GM23338 (cell line): ENCODE measurements at regions not wholly inside any gene's neighbourhood (a gene's known extent, or its start where the extent isn't known, plus 50 kb on each side); places are given as distances from the start of the nearest gene placed in this dataset.

Source experiments
- ATAC-seq: fragments of 200-7000 bp; cut with Tn5 transposase; 3 replicates; pipeline ENCODE4 v1.9.1; 2020
- DNase-seq: peaks from one replicate; pipeline ENCODE4 v3.0.0-alpha.2; 2015; ENCODE audit warnings: low spot score
- H2AFZ ChIP-seq: fragments of 200-600 bp; sonication (generic); 2 replicates; pipeline ENCODE4 v1.8.0; 2016; ENCODE audit warnings: antibody characterized with exemption, mild to moderate bottlenecking, moderate library complexity
- H3F3A ChIP-seq: fragments of 200-600 bp; sonication (generic); replicated peaks from 2 replicates; pipeline ENCODE4 v1.8.0; 2017; ENCODE audit warnings: antibody characterized with exemption, mixed run types, low read depth
- H3K27ac ChIP-seq: fragments of 200-600 bp; sonication (generic); 2 replicates; pipeline ENCODE4 v1.6.1; 2016; ENCODE audit warnings: low read depth
- H3K27me3 ChIP-seq: fragments of 200-600 bp; sonication (generic); 2 replicates; pipeline ENCODE4 v1.8.0; 2016; ENCODE audit warnings: mild to moderate bottlenecking, mixed run types, moderate library complexity; ENCODE audit not compliant: insufficient read depth
- H3K36me3 ChIP-seq: fragments of 200-600 bp; sonication (generic); 2 replicates; pipeline ENCODE4 v1.8.0; 2016; ENCODE audit warnings: mild to moderate bottlenecking; ENCODE audit not compliant: insufficient read depth
- H3K4me1 ChIP-seq: fragments of 200-600 bp; sonication (generic); 2 replicates; pipeline ENCODE4 v1.8.0; 2016; ENCODE audit warnings: mild to moderate bottlenecking, moderate library complexity; ENCODE audit not compliant: insufficient read depth
- H3K4me2 ChIP-seq: fragments of 200-600 bp; sonication (generic); 2 replicates; pipeline ENCODE4 v1.7.1; 2017; ENCODE audit warnings: mixed run types
- H3K4me3 ChIP-seq: fragments of 200-600 bp; sonication (generic); 2 replicates; pipeline ENCODE4 v1.6.1; 2016; ENCODE audit warnings: mixed run types
- H3K79me2 ChIP-seq: fragments of 200-600 bp; sonication (generic); replicated peaks from 2 replicates; pipeline ENCODE4 v1.8.0; 2017; ENCODE audit warnings: mild to moderate bottlenecking; ENCODE audit not compliant: insufficient read depth
- H3K9me2 ChIP-seq: fragments of 200-600 bp; sonication (generic); 2 replicates; pipeline ENCODE4 v1.8.0; 2017; ENCODE audit not compliant: insufficient read depth
- H4K20me1 ChIP-seq: fragments of 200-600 bp; sonication (generic); replicated peaks from 2 replicates; pipeline ENCODE4 v1.8.0; 2017; ENCODE audit warnings: mild to moderate bottlenecking; ENCODE audit not compliant: insufficient read depth
- H3K27ac Mint-ChIP-seq: 2 replicates; pipeline ENCODE4 v1.8.0; 2020; ENCODE audit warnings: inconsistent platforms, mild to moderate bottlenecking, moderate library complexity, mixed read lengths
- H3K27me3 Mint-ChIP-seq: 3 replicates; pipeline ENCODE4 v1.8.0; 2022; ENCODE audit warnings: low read depth, mild to moderate bottlenecking, moderate library complexity, mixed read lengths, inconsistent platforms; ENCODE audit not compliant: insufficient read depth, poor library complexity
- H3K36me3 Mint-ChIP-seq: 3 replicates; pipeline ENCODE4 v1.8.0; 2021; ENCODE audit warnings: low read depth, mild to moderate bottlenecking, inconsistent platforms, moderate library complexity, mixed read lengths
- H3K4me1 Mint-ChIP-seq: 3 replicates; pipeline ENCODE4 v1.8.0; 2020; ENCODE audit warnings: mild to moderate bottlenecking, inconsistent platforms, mixed read lengths
- H3K4me3 Mint-ChIP-seq: 3 replicates; pipeline ENCODE4 v1.8.0; 2021; ENCODE audit warnings: moderate library complexity, mild to moderate bottlenecking, inconsistent platforms, mixed read lengths
- H3K9me3 Mint-ChIP-seq: 3 replicates; pipeline ENCODE4 v1.8.0; 2020; ENCODE audit warnings: moderate library complexity, mild to moderate bottlenecking, inconsistent platforms, mixed read lengths
- CTCF ChIP-seq, 2 experiments: fragments of 200-600 bp in 1 of 2; sonication (generic) in 1 of 2; conservative IDR thresholded peaks; 2 replicates each; pipeline versions ENCODE4 v1.5.1 to v1.6.1; 2016 to 2017; ENCODE audit warnings: antibody characterized with exemption in 2 of 2, low read depth in 2 of 2, mild to moderate bottlenecking in 2 of 2, moderate library complexity in 1 of 2
- EZH2 ChIP-seq: fragments of 200-600 bp; sonication (generic); IDR thresholded peaks from one replicate; pipeline ENCODE4 v1.8.0; 2017; ENCODE audit warnings: antibody characterized with exemption, mild to moderate bottlenecking, low read depth; ENCODE audit not compliant: unreplicated experiment
- EZH2phosphoT487 ChIP-seq: fragments of 200-600 bp; sonication (generic); IDR thresholded peaks from one replicate; pipeline ENCODE4 v1.8.1; 2018; ENCODE audit warnings: antibody characterized with exemption; ENCODE audit not compliant: unreplicated experiment
- JUNB ChIP-seq: IDR thresholded peaks from one replicate; pipeline ENCODE4 v1.6.1; 2016; ENCODE audit warnings: antibody characterized with exemption; ENCODE audit not compliant: unreplicated experiment
- NANOG ChIP-seq: IDR thresholded peaks from 2 replicates; pipeline ENCODE4 v1.6.1; 2016; ENCODE audit warnings: antibody characterized with exemption, borderline replicate concordance
- POLR2AphosphoS5 ChIP-seq: IDR thresholded peaks from 2 replicates; pipeline ENCODE4 v1.6.1; 2016; ENCODE audit warnings: antibody characterized with exemption, low read depth
- REST ChIP-seq: IDR thresholded peaks from one replicate; pipeline ENCODE4 v1.6.1; 2018; ENCODE audit warnings: antibody characterized with exemption; ENCODE audit not compliant: unreplicated experiment
- ZNF114 ChIP-seq: fragments of 250-450 bp; sonication (Bioruptor Pico); IDR thresholded peaks from 2 replicates; pipeline ENCODE4 v1.5.0; 2020; ENCODE audit warnings: mild to moderate bottlenecking, moderate library complexity
- ZNF331 ChIP-seq: fragments of 250-450 bp; sonication (Bioruptor Pico); IDR thresholded peaks from 2 replicates; pipeline ENCODE4 v1.5.0; 2020; ENCODE audit warnings: low read depth, mild to moderate bottlenecking, moderate library complexity
- TF ChIP-seq, protein P1 (sequence below): fragments of 250-450 bp; sonication (Bioruptor Pico); IDR thresholded peaks from 2 replicates; pipeline ENCODE4 v1.5.0; 2020; ENCODE audit warnings: mild to moderate bottlenecking, moderate library complexity

DNA sequence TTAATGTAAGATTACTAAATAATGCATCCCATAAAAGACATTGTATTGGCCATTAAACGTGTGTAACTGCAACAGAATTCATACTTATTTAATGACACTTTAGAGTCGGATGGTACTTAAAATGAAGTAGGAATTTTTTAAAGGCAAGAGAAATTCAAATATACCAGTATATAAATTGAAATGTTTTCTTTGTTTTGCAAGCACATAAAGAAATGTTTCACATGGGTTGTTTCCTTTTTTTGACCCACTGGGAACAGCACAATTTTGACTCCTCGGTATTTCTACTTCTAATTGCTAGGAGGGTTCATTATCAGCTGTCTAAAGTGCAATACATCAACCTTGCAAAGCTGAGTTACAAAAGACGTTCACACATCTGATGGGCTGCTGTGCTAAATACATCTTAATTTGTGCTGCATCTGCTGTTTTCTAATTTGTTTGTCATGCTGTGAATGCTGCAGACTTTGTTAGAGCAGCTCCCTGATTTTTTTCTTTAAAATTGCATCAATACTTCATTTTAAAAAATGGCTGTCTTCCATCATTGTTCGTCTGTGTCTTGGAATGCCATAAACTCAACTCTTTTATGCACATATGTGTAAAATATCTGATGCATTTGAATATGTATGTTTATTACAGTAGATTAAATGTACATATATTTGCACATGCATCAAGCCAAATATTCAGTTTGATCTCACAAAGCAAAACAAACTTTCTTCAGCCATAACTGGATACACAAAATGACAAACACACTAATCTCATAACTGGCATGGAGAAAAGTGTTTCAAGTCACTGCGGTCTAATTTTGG is 454.0 kb upstream of the GRAMD2B start:
- H3K9me3 Mint-ChIP-seq: no peaks in the 10 kb centered on the region; the same call in 2 of the 3 replicates
- ATAC-seq: no peak
- H2AFZ ChIP-seq: no peak overlapping the region
- no peaks in the 10 kb centered on the region for H3K79me2 ChIP-seq
- H3K9me2 ChIP-seq: peaks cover 8% of the 10 kb centered on the region
- H3K4me1 Mint-ChIP-seq: peaks cover 22% of the 10 kb centered on the region
- no peaks in the 10 kb centered on the region for H3K4me1 ChIP-seq
- no peaks in the 10 kb centered on the region for H3K27me3 Mint-ChIP-seq
- H3K4me3 ChIP-seq: no peak overlapping the region
- H3K36me3 ChIP-seq: no peaks in the 10 kb centered on the region
- no peak overlapping the region for H3K27ac ChIP-seq
- H3K36me3 Mint-ChIP-seq: no peaks in the 10 kb centered on the region
- TF ChIP-seq EZH2: no peak
- no peaks in the 10 kb centered on the region for H4K20me1 ChIP-seq
- H3F3A ChIP-seq: no peaks in the 10 kb centered on the region
- H3K27me3 ChIP-seq: no peaks in the 10 kb centered on the region
- H3K4me2 ChIP-seq: no peak overlapping the region
- no peak overlapping the region for H3K4me3 Mint-ChIP-seq
- no peak for DNase-seq
- H3K27ac Mint-ChIP-seq: no peak overlapping the region

DNA sequence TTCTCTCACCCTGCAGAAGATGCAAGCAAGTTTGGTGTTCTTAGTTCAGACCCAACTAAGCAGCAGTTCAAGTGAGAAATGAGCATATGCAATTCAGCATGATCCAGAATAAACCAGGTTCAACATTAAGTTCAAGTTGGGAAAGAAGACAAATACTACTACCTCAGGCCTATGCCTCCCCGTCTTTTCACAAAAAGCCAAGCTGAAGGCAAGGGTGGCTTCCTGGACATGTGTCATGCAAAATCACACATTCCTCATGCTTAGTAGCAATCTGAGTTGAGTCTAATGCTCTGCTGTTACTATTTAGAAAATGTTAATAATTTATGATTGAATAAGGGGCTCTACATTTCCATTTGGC is 453.4 kb upstream of the GRAMD2B start:
- H4K20me1 ChIP-seq: no peaks in the 10 kb centered on the region
- Mint-ChIP-seq H3K27ac (no peak overlapping the region), H3K27me3 (no peaks in the 10 kb centered on the region), H3K36me3 (no peaks in the 10 kb centered on the region), H3K4me3 (no peak overlapping the region), H3K4me1 (peaks cover 24% of the 10 kb centered on the region), H3K9me3 (no peaks in the 10 kb centered on the region; the same call in 2 of the 3 replicates)
- no peaks in the 10 kb centered on the region for H3K4me1 ChIP-seq
- DNase-seq: no peak
- peaks cover 7% of the 10 kb centered on the region for H3K9me2 ChIP-seq
- no peak overlapping the region for H2AFZ ChIP-seq
- H3F3A ChIP-seq: no peaks in the 10 kb centered on the region
- H3K4me2 ChIP-seq: no peak overlapping the region
- H3K79me2 ChIP-seq: no peaks in the 10 kb centered on the region
- no peaks in the 10 kb centered on the region for H3K27me3 ChIP-seq
- no peak for ATAC-seq
- no peaks in the 10 kb centered on the region for H3K36me3 ChIP-seq
- H3K27ac ChIP-seq: no peak overlapping the region
- H3K4me3 ChIP-seq: no peak overlapping the region
- TF ChIP-seq EZH2phosphoT487 (no peak), ZNF331 (CRISPR knock-in tag) (no peak), REST (no peak), POLR2AphosphoS5 (no peak), CTCF (conservative IDR thresholded peaks at IDR 0.05; ENCODE audit: low read depth in 2 of 2) (no peak), ZNF114 (CRISPR knock-in tag) (no peak), NANOG (no peak), JUNB (no peak)
- TF ChIP-seq, protein P1, sequence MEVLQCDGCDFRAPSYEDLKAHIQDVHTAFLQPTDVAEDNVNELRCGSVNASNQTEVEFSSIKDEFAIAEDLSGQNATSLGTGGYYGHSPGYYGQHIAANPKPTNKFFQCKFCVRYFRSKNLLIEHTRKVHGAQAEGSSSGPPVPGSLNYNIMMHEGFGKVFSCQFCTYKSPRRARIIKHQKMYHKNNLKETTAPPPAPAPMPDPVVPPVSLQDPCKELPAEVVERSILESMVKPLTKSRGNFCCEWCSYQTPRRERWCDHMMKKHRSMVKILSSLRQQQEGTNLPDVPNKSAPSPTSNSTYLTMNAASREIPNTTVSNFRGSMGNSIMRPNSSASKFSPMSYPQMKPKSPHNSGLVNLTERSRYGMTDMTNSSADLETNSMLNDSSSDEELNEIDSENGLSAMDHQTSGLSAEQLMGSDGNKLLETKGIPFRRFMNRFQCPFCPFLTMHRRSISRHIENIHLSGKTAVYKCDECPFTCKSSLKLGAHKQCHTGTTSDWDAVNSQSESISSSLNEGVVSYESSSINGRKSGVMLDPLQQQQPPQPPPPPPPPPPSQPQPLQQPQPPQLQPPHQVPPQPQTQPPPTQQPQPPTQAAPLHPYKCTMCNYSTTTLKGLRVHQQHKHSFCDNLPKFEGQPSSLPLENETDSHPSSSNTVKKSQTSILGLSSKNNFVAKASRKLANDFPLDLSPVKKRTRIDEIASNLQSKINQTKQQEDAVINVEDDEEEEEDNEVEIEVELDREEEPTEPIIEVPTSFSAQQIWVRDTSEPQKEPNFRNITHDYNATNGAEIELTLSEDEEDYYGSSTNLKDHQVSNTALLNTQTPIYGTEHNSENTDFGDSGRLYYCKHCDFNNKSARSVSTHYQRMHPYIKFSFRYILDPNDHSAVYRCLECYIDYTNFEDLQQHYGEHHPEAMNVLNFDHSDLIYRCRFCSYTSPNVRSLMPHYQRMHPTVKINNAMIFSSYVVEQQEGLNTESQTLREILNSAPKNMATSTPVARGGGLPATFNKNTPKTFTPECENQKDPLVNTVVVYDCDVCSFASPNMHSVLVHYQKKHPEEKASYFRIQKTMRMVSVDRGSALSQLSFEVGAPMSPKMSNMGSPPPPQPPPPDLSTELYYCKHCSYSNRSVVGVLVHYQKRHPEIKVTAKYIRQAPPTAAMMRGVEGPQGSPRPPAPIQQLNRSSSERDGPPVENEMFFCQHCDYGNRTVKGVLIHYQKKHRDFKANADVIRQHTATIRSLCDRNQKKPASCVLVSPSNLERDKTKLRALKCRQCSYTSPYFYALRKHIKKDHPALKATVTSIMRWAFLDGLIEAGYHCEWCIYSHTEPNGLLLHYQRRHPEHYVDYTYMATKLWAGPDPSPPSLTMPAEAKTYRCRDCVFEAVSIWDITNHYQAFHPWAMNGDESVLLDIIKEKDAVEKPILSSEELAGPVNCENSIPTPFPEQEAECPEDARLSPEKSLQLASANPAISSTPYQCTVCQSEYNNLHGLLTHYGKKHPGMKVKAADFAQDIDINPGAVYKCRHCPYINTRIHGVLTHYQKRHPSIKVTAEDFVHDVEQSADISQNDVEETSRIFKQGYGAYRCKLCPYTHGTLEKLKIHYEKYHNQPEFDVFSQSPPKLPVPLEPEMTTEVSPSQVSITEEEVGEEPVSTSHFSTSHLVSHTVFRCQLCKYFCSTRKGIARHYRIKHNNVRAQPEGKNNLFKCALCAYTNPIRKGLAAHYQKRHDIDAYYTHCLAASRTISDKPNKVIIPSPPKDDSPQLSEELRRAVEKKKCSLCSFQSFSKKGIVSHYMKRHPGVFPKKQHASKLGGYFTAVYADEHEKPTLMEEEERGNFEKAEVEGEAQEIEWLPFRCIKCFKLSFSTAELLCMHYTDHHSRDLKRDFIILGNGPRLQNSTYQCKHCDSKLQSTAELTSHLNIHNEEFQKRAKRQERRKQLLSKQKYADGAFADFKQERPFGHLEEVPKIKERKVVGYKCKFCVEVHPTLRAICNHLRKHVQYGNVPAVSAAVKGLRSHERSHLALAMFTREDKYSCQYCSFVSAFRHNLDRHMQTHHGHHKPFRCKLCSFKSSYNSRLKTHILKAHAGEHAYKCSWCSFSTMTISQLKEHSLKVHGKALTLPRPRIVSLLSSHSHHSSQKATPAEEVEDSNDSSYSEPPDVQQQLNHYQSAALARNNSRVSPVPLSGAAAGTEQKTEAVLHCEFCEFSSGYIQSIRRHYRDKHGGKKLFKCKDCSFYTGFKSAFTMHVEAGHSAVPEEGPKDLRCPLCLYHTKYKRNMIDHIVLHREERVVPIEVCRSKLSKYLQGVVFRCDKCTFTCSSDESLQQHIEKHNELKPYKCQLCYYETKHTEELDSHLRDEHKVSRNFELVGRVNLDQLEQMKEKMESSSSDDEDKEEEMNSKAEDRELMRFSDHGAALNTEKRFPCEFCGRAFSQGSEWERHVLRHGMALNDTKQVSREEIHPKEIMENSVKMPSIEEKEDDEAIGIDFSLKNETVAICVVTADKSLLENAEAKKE (CRISPR knock-in tag): no peak
